Ascending aorta (tissue), 2 donors: ENCODE measurements at regions not wholly inside any gene's neighbourhood (a gene's known extent, or its start where the extent isn't known, plus 50 kb on each side); places are given as distances from the start of the nearest gene placed in this dataset.

Experiments used
- DNase-seq, 2 donors: peaks; one replicate each; pipeline ENCODE4 v3.0.0-alpha.2; 2019; ENCODE audit warnings: low spot score in 2 of 2
- H3K27ac ChIP-seq, 2 donors: fragments of 200-600 bp; sonication (generic); one replicate each; pipeline ENCODE4 v1.5.1; 2016 to 2017; ENCODE audit warnings: mild to moderate bottlenecking in 1 of 2
- H3K27me3 ChIP-seq: fragments of 200-600 bp; sonication (generic); one replicate; pipeline ENCODE4 v1.5.1; 2017
- H3K36me3 ChIP-seq, 2 donors: fragments of 200-600 bp; sonication (generic); one replicate each; pipeline ENCODE4 v1.5.1; 2016
- H3K4me1 ChIP-seq, 2 donors: fragments of 200-600 bp; sonication (generic); one replicate each; pipeline ENCODE4 v1.5.1; 2016 to 2017; ENCODE audit warnings: mild to moderate bottlenecking in 1 of 2
- H3K4me3 ChIP-seq, 2 donors: fragments of 200-600 bp; sonication (generic); one replicate each; pipeline ENCODE4 v1.5.1; 2016 to 2017; ENCODE audit warnings: mild to moderate bottlenecking in 1 of 2
- H3K9me3 ChIP-seq, 2 donors: fragments of 200-600 bp; sonication (generic); one replicate each; pipeline ENCODE4 v1.5.1; 2016
- intact Hi-C: fragments of 100-400 bp; cut with DNase I; formaldehyde crosslinking; loops from one replicate; pipeline ENCODE4 v1.15.1; 2023
- TF ChIP-seq, protein P1 (sequence below), 3 experiments: fragments of 200-600 bp in 2 of 3; fragments of 450-650 bp in 1 of 3; sonication (generic) in 2 of 3; IDR thresholded peaks; one replicate each; pipeline ENCODE4 v1.5.1; 2016 to 2019; ENCODE audit warnings: antibody characterized with exemption in 3 of 3, mild to moderate bottlenecking in 1 of 3, moderate library complexity in 1 of 3

DNA sequence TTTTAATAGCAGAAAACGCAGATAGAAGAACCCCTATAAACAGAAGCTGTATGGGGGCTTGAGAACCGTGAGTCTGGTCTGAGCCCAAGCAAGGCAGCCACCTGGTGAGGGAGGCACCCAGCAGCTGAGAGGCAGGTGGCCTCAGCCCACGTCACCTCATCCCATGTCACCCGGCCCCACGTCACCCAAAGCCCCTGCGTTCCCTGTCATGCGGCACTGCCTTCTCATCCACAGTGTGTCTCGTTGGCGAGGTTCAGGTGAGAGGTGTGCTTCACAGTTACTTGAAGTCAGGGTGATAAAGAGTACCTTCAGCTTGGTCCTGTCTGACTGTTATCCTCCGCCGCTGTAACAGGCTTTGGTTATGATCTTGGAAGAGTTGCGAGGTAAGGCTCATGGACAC, 80.6 kb upstream of the IRX4 start:
- DNase-seq, result no peak
- Histone ChIP-seq H3K4me1 (no peaks in the 10 kb centered on the region), H3K27ac (no peak overlapping the region), H3K9me3 (no peaks in the 10 kb centered on the region), H3K4me3 (no peak overlapping the region), H3K27me3 (no peaks in the 10 kb centered on the region), H3K36me3 (no peaks in the 10 kb centered on the region)
- intact Hi-C loops, result no loop called here
- TF ChIP-seq, protein P1, sequence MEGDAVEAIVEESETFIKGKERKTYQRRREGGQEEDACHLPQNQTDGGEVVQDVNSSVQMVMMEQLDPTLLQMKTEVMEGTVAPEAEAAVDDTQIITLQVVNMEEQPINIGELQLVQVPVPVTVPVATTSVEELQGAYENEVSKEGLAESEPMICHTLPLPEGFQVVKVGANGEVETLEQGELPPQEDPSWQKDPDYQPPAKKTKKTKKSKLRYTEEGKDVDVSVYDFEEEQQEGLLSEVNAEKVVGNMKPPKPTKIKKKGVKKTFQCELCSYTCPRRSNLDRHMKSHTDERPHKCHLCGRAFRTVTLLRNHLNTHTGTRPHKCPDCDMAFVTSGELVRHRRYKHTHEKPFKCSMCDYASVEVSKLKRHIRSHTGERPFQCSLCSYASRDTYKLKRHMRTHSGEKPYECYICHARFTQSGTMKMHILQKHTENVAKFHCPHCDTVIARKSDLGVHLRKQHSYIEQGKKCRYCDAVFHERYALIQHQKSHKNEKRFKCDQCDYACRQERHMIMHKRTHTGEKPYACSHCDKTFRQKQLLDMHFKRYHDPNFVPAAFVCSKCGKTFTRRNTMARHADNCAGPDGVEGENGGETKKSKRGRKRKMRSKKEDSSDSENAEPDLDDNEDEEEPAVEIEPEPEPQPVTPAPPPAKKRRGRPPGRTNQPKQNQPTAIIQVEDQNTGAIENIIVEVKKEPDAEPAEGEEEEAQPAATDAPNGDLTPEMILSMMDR (IDR thresholded peaks at IDR 0.05), result no peak

DNA sequence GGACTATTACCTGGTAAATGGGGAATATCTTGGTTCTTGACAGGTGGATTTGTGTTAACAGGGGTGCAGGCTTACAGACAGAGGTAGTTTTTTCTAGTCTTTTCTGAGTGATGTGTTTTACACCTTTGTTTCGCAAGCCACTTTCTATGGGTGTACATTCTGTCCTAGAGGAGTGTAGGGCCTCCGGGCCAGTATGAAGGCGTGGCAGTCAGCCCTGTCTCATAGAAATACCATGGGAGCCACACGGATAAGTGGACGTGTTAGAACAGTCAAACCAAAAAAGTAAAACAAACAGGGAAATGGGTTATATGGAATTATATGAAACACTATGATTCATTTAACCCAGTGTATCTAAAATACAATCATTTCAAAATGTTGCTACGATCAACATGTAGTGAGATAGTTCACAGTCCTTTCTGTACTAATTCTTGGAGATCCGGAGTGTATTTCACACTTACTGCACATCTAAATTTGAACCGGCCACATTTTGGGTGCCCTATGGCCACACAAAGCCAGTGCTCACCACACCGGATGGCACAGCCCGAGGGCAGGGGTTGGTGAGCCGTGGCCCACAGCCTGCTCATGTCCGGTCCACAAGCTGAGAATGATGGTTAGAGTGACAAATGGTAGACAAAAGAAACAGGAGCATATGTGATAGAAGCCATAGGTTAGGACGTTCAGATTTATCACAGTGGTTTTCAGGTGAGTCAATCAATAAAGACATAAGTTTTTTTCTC, 80.1 kb upstream of the IRX4 start:
- Histone ChIP-seq H3K27ac (no peak overlapping the region), H3K9me3 (no peaks in the 10 kb centered on the region), H3K36me3 (no peaks in the 10 kb centered on the region), H3K4me1 (no peaks in the 10 kb centered on the region), H3K27me3 (no peaks in the 10 kb centered on the region), H3K4me3 (no peak overlapping the region)
- intact Hi-C loops, result no loop called here
- DNase-seq, result no peak
- TF ChIP-seq, protein P1 (IDR thresholded peaks at IDR 0.05), result no peak

DNA sequence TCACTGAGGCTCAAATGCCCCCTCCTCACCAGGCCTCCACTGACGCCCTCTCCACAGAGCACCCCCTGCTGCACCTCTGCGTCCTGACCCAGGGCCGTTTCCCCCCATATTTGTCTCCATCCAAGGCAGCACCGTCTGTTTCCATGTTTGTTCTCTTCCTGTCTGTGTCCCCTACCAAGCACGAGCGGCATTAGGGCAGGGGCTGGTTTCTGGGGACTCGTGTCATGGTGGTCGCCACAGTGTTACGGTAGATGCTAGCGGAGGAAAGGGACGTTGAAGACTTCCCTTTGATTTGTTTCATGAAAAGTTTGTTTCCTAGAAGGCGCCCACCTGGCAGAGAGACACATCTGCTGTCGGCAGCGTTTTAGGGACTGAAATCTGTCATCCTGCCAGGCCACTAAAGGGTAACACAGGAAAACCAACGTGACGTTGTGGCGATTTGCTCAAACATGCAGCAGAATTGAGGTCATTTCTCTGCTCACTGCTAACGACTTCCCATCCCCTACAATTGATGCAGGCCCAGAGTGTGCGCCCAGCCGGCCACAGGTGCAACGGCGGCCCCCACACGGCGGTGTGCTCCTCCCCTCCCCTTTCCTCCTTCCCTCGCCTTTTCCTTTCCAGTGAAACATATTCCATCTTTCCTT, 79.3 kb upstream of the IRX4 start:
- intact Hi-C loops, result no loop called here
- TF ChIP-seq, protein P1 (IDR thresholded peaks at IDR 0.05), result no peak
- no peak overlapping the region for H3K27ac ChIP-seq
- no peaks in the 10 kb centered on the region for H3K4me1 ChIP-seq
- H3K4me3 ChIP-seq, result no peak overlapping the region
- H3K9me3 ChIP-seq, result no peaks in the 10 kb centered on the region
- DNase-seq, result no peak
- no peaks in the 10 kb centered on the region for H3K27me3 ChIP-seq
- H3K36me3 ChIP-seq, result no peaks in the 10 kb centered on the region

DNA sequence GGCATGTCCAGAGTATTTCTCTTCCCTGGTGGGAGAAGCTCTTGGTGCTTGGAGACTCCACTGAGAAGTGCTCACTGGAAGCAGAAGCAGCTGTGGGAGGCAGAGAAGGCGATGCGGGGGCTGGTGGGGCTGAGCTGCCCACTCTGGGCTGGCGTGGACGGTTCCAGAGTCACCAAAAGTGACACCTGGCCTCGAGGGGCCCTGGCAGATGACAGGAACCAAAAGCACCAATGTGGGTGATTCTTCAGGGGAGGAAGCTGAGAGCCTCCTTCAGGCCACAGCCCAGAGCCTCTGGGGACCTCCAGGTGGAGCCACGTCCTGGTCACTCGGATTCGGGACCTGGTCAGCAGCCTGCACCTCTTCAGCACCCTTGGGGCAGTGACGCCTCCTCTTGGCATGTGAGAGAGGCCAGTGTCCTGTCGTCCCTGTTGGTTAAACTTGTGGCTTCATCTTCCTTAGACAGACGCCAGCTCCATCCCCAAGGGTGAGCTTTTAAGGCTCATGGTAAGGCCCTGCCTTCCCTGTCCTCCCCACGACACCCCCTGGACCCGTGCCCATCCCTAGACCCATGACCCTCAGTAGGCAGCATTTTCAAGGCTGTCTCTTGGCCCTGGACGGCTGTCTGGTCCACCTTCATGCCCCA, 78.7 kb upstream of the IRX4 start:
- Histone ChIP-seq H3K9me3 (no peaks in the 10 kb centered on the region), H3K4me1 (no peaks in the 10 kb centered on the region), H3K27ac (no peak overlapping the region), H3K4me3 (no peak overlapping the region), H3K36me3 (no peaks in the 10 kb centered on the region), H3K27me3 (no peaks in the 10 kb centered on the region)
- no peak for DNase-seq
- intact Hi-C loops, result no loop called here
- TF ChIP-seq, protein P1 (IDR thresholded peaks at IDR 0.05), result no peak

DNA sequence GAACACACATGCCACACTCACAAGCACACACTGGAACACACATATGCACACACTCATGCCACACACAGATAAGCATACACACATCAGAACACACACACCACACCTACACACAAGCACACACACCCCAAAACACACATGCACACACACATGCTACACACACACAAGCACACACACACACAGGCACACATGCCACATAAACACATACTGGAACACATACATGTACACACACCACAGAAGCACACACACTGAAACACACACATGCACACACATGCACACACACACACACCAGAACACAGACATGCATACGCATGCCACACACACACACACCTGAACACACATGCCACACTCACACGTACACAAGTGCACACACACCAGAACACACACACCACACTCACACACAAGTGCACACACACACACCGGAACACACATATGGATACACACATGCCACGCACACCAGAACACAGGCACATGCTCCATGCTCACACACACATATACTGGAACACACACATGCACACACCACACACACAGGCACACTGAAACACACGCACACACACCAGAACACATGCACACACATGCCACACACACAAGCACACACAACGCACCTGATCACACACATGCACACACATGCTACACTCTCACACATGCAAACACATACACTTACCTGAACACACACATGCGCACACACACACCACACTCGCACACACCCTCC, 78.0 kb upstream of the IRX4 start:
- H3K27ac ChIP-seq, result no peak overlapping the region

More for the DNA sequence above, 78.0 kb upstream of the IRX4 start:
- no peak overlapping the region for H3K4me3 ChIP-seq
- intact Hi-C loops, result no loop called here
- DNase-seq, result no peak
- no peaks in the 10 kb centered on the region for H3K9me3 ChIP-seq
- H3K4me1 ChIP-seq, result no peaks in the 10 kb centered on the region
- no peaks in the 10 kb centered on the region for H3K27me3 ChIP-seq
- TF ChIP-seq, protein P1 (IDR thresholded peaks at IDR 0.05), result no peak
- no peaks in the 10 kb centered on the region for H3K36me3 ChIP-seq
